GM13977 (cell line): ENCODE measurements at regions not wholly inside any gene's neighbourhood (a gene's known extent, or its start where the extent isn't known, plus 50 kb on each side); places are given as distances from the start of the nearest gene placed in this dataset.
"Not testable (repeated sequence)": the region's sequence is repeated elsewhere in the genome, so short reads cannot be mapped to it uniquely, and the experiment has no call there.

Source experiments
- DNase-seq: peaks from one replicate; pipeline ENCODE4 v3.0.0; 2012; ENCODE audit warnings: low spot score
- CTCF ChIP-seq: IDR thresholded peaks from 2 replicates; pipeline ENCODE4 v1.5.1; 2012; ENCODE audit warnings: mild to moderate bottlenecking, control low read depth; ENCODE audit not compliant: insufficient read depth; ENCODE audit errors: extremely low read depth, missing control alignments
- in situ Hi-C: fragments of 300-500 bp; cut with MboI; formaldehyde crosslinking; loops from one replicate; pipeline ENCODE4 v1.12.0; 2022; ENCODE audit warnings: low sequenced_read_pairs, low pct_unique_long_range_greater_than_20kb, mixed read lengths, inconsistent platforms; ENCODE audit not compliant: unreplicated experiment

DNA sequence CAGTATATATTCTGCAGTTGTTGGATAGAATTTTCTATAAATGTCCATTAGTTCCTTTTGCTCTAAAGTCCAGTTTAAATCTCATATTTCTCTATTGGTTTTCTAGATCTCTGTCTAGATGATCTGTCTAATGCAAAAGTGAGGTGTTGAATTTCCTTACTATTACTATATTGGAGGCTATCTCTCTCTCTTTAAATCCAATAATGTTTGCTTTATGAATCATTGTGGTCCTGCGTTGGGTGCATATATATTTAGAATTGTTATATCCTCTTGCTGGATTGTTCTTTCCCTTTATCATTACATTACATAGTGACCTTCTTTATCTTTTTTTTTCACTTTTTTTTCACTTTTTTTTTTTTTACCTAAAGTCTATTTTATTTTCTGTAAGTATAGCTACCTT lies 208.5 kb upstream of the ASCC3 start:
- no peak for TF ChIP-seq CTCF
- in situ Hi-C loops: no loop called here
- DNase-seq: no peak

DNA sequence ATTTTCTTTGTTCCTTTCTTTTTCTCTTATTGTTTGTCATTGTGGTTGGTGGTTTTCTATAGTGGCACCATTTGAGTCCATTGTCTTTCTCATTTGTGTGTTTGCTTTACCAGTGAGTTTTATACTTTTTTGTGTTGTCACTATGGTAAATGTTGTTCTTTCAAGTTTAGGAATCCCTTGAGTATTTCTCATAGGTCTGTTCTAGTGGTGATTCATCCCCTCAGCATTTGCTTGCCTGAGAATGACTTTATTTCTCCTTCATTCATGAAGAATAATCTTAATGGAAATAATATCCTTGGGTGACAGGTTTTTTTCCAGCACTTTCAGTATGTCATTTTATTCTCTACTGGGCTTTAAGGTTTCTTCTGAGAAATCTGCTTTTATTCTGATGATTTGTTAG lies 209.2 kb upstream of the ASCC3 start:
- TF ChIP-seq CTCF: no peak
- in situ Hi-C loops: no loop called here
- DNase-seq: no peak

- in situ Hi-C loops, DNase-seq: not testable (repeated sequence)
Observed at GRCh38 chr6:101098605-101099004, 217.5 kb upstream of the ASCC3 start.

GRCh38 chr6:101102702-101103101 lies 221.6 kb upstream of the ASCC3 start:
- in situ Hi-C loops: no loop called here
- TF ChIP-seq CTCF: no peak
- no peak for DNase-seq

GRCh38 chr6:101108286-101108685 lies 227.2 kb upstream of the ASCC3 start:
- in situ Hi-C loops: no loop called here
- no peak for TF ChIP-seq CTCF
- DNase-seq: no peak

- in situ Hi-C loops: no loop called here
- DNase-seq: no peak
- TF ChIP-seq CTCF: no peak
Observed at GRCh38 chr6:101110814-101111213, 229.7 kb upstream of the ASCC3 start.

- no peak for DNase-seq
- in situ Hi-C loops: no loop called here
- no peak for TF ChIP-seq CTCF
Observed at GRCh38 chr6:101113468-101114260, 232.5 kb upstream of the ASCC3 start.
